HepG2 (cell line): ENCODE measurements at regions not wholly inside any gene's neighbourhood (a gene's known extent, or its start where the extent isn't known, plus 50 kb on each side); places are given as distances from the start of the nearest gene placed in this dataset.

Experiments
- ATAC-seq: fragments of 200-7000 bp; cut with Tn5 transposase; 3 replicates; pipeline ENCODE4 v1.9.1; 2020; ENCODE audit warnings: mild to moderate bottlenecking, moderate library complexity
- BruUV-seq: library from RNA; stranded (reverse); fragments of 400-500 nt; replicated peaks from 2 replicates; lab custom pipeline; 2021; lab: Mats Ljungman, UMichigan
- CTCF ChIA-PET: fragments of 300-600 bp; formaldehyde crosslinking; extraction: SDS; loops from one replicate; lab custom pipeline; 2021; ENCODE audit warnings: low total read pairs, inconsistent platforms, low intra/inter-chr PET ratio; lab: Yijun Ruan, JAX
- POLR2A ChIA-PET: fragments of 350-600 bp; sonication (Branson Sonifier 250); formaldehyde crosslinking; loops from one replicate; lab custom pipeline; 2020; ENCODE audit warnings: antibody characterized with exemption, inconsistent platforms; lab: Yijun Ruan, JAX
- DNase-seq: peaks from one replicate; pipeline ENCODE4 v3.0.0-alpha.2; 2015; ENCODE audit warnings: low spot score
- FAIRE-seq: peaks from 3 replicates; lab custom pipeline; 2011; peaks lifted over from hg19 to GRCh38; lab: Jason Lieb, UNC
- H2AFZ ChIP-seq: one replicate; pipeline ENCODE4 v1.6.1; 2011; ENCODE audit warnings: low read length, inconsistent platforms
- H3K27ac ChIP-seq: fragments of 300-600 bp; 3 replicates; pipeline ENCODE4 v1.8.0; 2011; ENCODE audit warnings: mixed run types, mild to moderate bottlenecking, mixed read lengths, low read length, inconsistent platforms; ENCODE audit not compliant: insufficient read depth; ENCODE audit errors: extremely low read length
- H3K27me3 ChIP-seq, 2 experiments: fragments of 200-600 bp in 1 of 2; 2 replicates in 1 of 2; 3 replicates in 1 of 2; pipeline versions ENCODE4 v1.6.0 to v1.8.0; 2011; ENCODE audit warnings: low read length in 2 of 2, mild to moderate bottlenecking in 2 of 2, moderate library complexity in 2 of 2, inconsistent platforms in 1 of 2; ENCODE audit not compliant: insufficient read depth in 2 of 2, control insufficient read depth in 1 of 2
- H3K36me3 ChIP-seq, 2 experiments: fragments of 200-600 bp in 1 of 2; replicated peaks in 1 of 2; 2 replicates in 1 of 2; 3 replicates in 1 of 2; pipeline versions ENCODE4 v1.5.1 to v1.8.0; 2011; ENCODE audit warnings: low read length in 2 of 2, inconsistent platforms in 1 of 2; ENCODE audit not compliant: insufficient read depth in 2 of 2, control insufficient read depth in 1 of 2
- H3K4me1 ChIP-seq: 2 replicates; pipeline ENCODE4 v1.5.1; 2012; ENCODE audit warnings: low read length, inconsistent platforms; ENCODE audit not compliant: insufficient read depth
- H3K4me2 ChIP-seq: 2 replicates; pipeline ENCODE4 v1.6.0; 2011; ENCODE audit warnings: low read depth, low read length, inconsistent platforms
- H3K4me3 ChIP-seq, 3 experiments: fragments of 200-600 bp in 1 of 3; sonication (generic), shearing (Covaris generic) in 1 of 3; replicated peaks in 1 of 3; 2 replicates each; pipeline ENCODE4 v1.5.1; 2011 to 2016; ENCODE audit warnings: low read length in 3 of 3, inconsistent platforms in 2 of 3, low read depth in 2 of 3, mild to moderate bottlenecking in 2 of 3, control low read depth in 1 of 3, mixed read lengths in 1 of 3; ENCODE audit not compliant: insufficient read depth in 1 of 3
- H3K79me2 ChIP-seq: one replicate; pipeline ENCODE4 v1.6.1; 2011; ENCODE audit warnings: low read length, inconsistent platforms; ENCODE audit not compliant: insufficient read depth
- H3K9ac ChIP-seq: 2 replicates; pipeline ENCODE4 v1.6.0; 2011; ENCODE audit warnings: mild to moderate bottlenecking, low read depth, low read length, inconsistent platforms; ENCODE audit not compliant: insufficient read depth
- H3K9me3 ChIP-seq: 2 replicates; pipeline ENCODE4 v1.5.1; 2012; ENCODE audit warnings: mild to moderate bottlenecking, low read length
- H4K20me1 ChIP-seq: 2 replicates; pipeline ENCODE4 v1.6.0; 2011; ENCODE audit warnings: inconsistent platforms, mild to moderate bottlenecking, low read length, moderate library complexity; ENCODE audit not compliant: insufficient read depth
- ATF7 ChIP-seq, 2 experiments: fragments of 450-650 bp in 1 of 2; sonication (generic) in 1 of 2; formaldehyde crosslinking in 1 of 2; IDR thresholded peaks; 2 replicates each; pipeline versions ENCODE4 v1.4.0 to v1.6.1; 2016 to 2020; ENCODE audit warnings: antibody characterized with exemption in 1 of 2, mild to moderate bottlenecking in 1 of 2, missing genetic modification reagents in 1 of 2
- FOXO1 ChIP-seq: sonication (generic); formaldehyde crosslinking; IDR thresholded peaks from 2 replicates; pipeline ENCODE4 v1.4.0; 2020; ENCODE audit warnings: missing genetic modification reagents
- HBP1 ChIP-seq: IDR thresholded peaks from 2 replicates; pipeline ENCODE4 v1.6.1; 2016; ENCODE audit warnings: low read depth, control low read depth
- IRF2 ChIP-seq: IDR thresholded peaks from 2 replicates; pipeline ENCODE4 v1.6.1; 2018; ENCODE audit warnings: missing genetic modification reagents, missing compliant biosample characterization
- WGBS: methylation state at CpG from one replicate; pipeline ENCODE4 v1.1.6; 2017; ENCODE audit warnings: low lambda C conversion rate; 5-methylcytosine and 5-hydroxymethylcytosine counted together
- in situ Hi-C: cut with HindIII; loops from 2 replicates; pipeline ENCODE4 v1.10.0; 2017; ENCODE audit warnings: low pct_unique_long_range_greater_than_20kb; ENCODE audit not compliant: extremely low pct_ligation_motif_present
- intact Hi-C: fragments of 100-400 bp; cut with micrococcal nuclease; formaldehyde crosslinking; loops from one replicate; pipeline ENCODE4 v1.10.0; 2022; ENCODE audit not compliant: unreplicated experiment
- TF ChIP-seq, protein P1 (sequence below): sonication (generic); formaldehyde crosslinking; IDR thresholded peaks from 2 replicates; pipeline ENCODE4 v1.4.0; 2020; ENCODE audit warnings: missing genetic modification reagents
- TF ChIP-seq, protein P2 (sequence below): sonication (generic); formaldehyde crosslinking; IDR thresholded peaks from 2 replicates; pipeline ENCODE4 v1.4.0; 2020; ENCODE audit warnings: missing genetic modification reagents

- TF ChIP-seq, protein P1, sequence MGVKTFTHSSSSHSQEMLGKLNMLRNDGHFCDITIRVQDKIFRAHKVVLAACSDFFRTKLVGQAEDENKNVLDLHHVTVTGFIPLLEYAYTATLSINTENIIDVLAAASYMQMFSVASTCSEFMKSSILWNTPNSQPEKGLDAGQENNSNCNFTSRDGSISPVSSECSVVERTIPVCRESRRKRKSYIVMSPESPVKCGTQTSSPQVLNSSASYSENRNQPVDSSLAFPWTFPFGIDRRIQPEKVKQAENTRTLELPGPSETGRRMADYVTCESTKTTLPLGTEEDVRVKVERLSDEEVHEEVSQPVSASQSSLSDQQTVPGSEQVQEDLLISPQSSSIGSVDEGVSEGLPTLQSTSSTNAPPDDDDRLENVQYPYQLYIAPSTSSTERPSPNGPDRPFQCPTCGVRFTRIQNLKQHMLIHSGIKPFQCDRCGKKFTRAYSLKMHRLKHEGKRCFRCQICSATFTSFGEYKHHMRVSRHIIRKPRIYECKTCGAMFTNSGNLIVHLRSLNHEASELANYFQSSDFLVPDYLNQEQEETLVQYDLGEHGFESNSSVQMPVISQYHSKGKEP (CRISPR knock-in tag), result no peak
- TF ChIP-seq HBP1 (CRISPR knock-in tag) (no peak), IRF2 (CRISPR knock-in tag) (no peak)
- TF ChIP-seq, protein P2, sequence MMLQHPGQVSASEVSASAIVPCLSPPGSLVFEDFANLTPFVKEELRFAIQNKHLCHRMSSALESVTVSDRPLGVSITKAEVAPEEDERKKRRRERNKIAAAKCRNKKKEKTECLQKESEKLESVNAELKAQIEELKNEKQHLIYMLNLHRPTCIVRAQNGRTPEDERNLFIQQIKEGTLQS (CRISPR knock-in tag), result no peak
Observed at GRCh38 chr12:111089616-111090015, 169.2 kb upstream of the MYL2 start (continued).

GRCh38 chr12:111088409-111088808 lies 168.0 kb upstream of the MYL2 start:
- no peak for ATAC-seq
- POLR2A ChIA-PET, result no interaction called here
- H3K79me2 ChIP-seq, result no peaks in the 10 kb centered on the region
- H3K9ac ChIP-seq, result no peak overlapping the region
- intact Hi-C loops, result no loop called here
- no TSS peak for BruUV-seq
- H3K36me3 ChIP-seq, result no peaks in the 10 kb centered on the region
- CTCF ChIA-PET, result no interaction called here
- no peak overlapping the region for H2AFZ ChIP-seq
- no peak overlapping the region for H3K4me2 ChIP-seq
- in situ Hi-C loops, result no loop called here
- no peaks in the 10 kb centered on the region for H3K9me3 ChIP-seq
- peak; percentile 70 for TF ChIP-seq ATF7 (IDR thresholded peaks at IDR 0.05)
- no peak for TF ChIP-seq ATF7 (CRISPR knock-in tag; IDR thresholded peaks at IDR 0.05)
- no peak for TF ChIP-seq FOXO1 (CRISPR knock-in tag)
- no peak overlapping the region for H3K4me3 ChIP-seq
- no peak overlapping the region for H3K27ac ChIP-seq
- 54% methylated on average over 8 of the region's 9 CpGs for whole genome bisulfite sequencing
- FAIRE-seq, result no peak
- H4K20me1 ChIP-seq, result no peaks in the 10 kb centered on the region
- DNase-seq, result no peak
- no peaks in the 10 kb centered on the region for H3K4me1 ChIP-seq
- peaks cover 0 to 27% of the 10 kb centered on the region in 2 experiments; a peak in 2 of 5 replicates for H3K27me3 ChIP-seq
